ENCODE measurements at regions not wholly inside any gene's neighbourhood (a gene's known extent, or its start where the extent isn't known, plus 50 kb on each side); places are given as distances from the start of the nearest gene placed in this dataset.

- TF ChIP-seq POLR2A (IDR thresholded peaks at IDR 0.05; ENCODE audit: low read depth, low read length) (no peak), POLR2AphosphoS5 (IDR thresholded peaks at IDR 0.05; ENCODE audit: low read depth, low read length) (no peak), TAF1 (IDR thresholded peaks at IDR 0.05; ENCODE audit: borderline replicate concordance, low read depth, low read length) (no peak)
Observed at GRCh38 chr6:6405031-6405430, 84.6 kb upstream of the F13A1 start.
